ENCODE measurements at regions not wholly inside any gene's neighbourhood (a gene's known extent, or its start where the extent isn't known, plus 50 kb on each side); places are given as distances from the start of the nearest gene placed in this dataset.

DNA sequence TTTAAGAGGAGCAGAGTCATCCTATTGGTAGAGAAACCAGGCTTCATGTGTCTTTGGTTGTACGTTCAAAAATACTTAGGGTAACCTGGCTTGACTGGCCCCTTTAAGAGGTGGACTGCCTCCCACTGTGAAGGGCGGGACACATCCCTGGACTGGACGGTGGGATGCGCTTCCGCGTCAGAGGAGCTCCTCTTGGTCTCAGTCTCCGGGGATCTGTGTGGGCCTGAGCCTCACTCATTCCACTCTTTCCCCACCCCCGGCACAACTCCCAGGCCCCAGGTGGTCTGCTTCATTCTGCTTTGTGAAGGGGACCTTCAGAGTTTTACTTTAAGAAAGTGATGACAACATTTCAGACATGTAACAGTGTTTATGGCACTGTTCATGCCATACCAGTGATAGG lies 601.1 kb downstream of the IRX1 start (continued):
- no peak for TF ChIP-seq ZNF462 (CRISPR knock-in tag; IDR thresholded peaks at IDR 0.05)
- TF ChIP-seq JUNB (IDR thresholded peaks at IDR 0.05; ENCODE audit: unreplicated experiment): no peak
- no peak for TF ChIP-seq STAT1 (IDR thresholded peaks at IDR 0.05; ENCODE audit: unreplicated experiment)
- TF ChIP-seq CREB1 (CRISPR knock-in tag; IDR thresholded peaks at IDR 0.05; ENCODE audit: low read depth): no peak
- no peak for TF ChIP-seq ZNF114 (CRISPR knock-in tag; IDR thresholded peaks at IDR 0.05)
- TF ChIP-seq POLR2AphosphoS5 (IDR thresholded peaks at IDR 0.05; ENCODE audit: low read depth): no peak
- TF ChIP-seq NANOG (IDR thresholded peaks at IDR 0.05; ENCODE audit: borderline replicate concordance): no peak

- no peak for ATAC-seq
These were observed 601.5 kb downstream of the IRX1 start for GRCh38 chr5:4197151-4197550.

More at GRCh38 chr5:4197151-4197550, 601.5 kb downstream of the IRX1 start:
- Histone ChIP-seq H3K4me3 (no peak overlapping the region), H3K79me2 (replicated peaks; ENCODE audit: insufficient read depth) (no peaks in the 10 kb centered on the region), H3F3A (replicated peaks; ENCODE audit: low read depth) (no peaks in the 10 kb centered on the region), H3K36me3 (ENCODE audit: insufficient read depth) (no peaks in the 10 kb centered on the region), H3K4me2 (no peak overlapping the region), H3K27me3 (ENCODE audit: insufficient read depth) (no peaks in the 10 kb centered on the region), H4K20me1 (replicated peaks; ENCODE audit: insufficient read depth) (no peaks in the 10 kb centered on the region), H3K9me2 (ENCODE audit: insufficient read depth) (peaks cover 4% of the 10 kb centered on the region; the same call in 1 of the 2 replicates), H3K27ac (ENCODE audit: low read depth) (no peak overlapping the region), H2AFZ (no peak overlapping the region), H3K4me1 (ENCODE audit: insufficient read depth) (peaks cover 43% of the 10 kb centered on the region)
- Mint-ChIP-seq H3K4me1 (peaks cover 47% of the 10 kb centered on the region), H3K9me3 (no peaks in the 10 kb centered on the region), H3K27ac (no peak overlapping the region), H3K36me3 (ENCODE audit: low read depth) (no peaks in the 10 kb centered on the region), H3K27me3 (ENCODE audit: insufficient read depth, low read depth, poor library complexity) (peaks cover 4% of the 10 kb centered on the region), H3K4me3 (no peak overlapping the region)
- no peak for TF ChIP-seq ZNF331 (CRISPR knock-in tag; IDR thresholded peaks at IDR 0.05; ENCODE audit: low read depth)
- TF ChIP-seq STAT1 (IDR thresholded peaks at IDR 0.05; ENCODE audit: unreplicated experiment): no peak
- no peak for DNase-seq (ENCODE audit: low spot score)

All from GM23338 (cell line).